Calu3 (cell line): ENCODE measurements at regions not wholly inside any gene's neighbourhood (a gene's known extent, or its start where the extent isn't known, plus 50 kb on each side); places are given as distances from the start of the nearest gene placed in this dataset.

ENCODE experiments used
- BruUV-seq: library from RNA; stranded (reverse); fragments of 400-500 nt; replicated peaks from 2 replicates; lab custom pipeline; 2021; lab: Mats Ljungman, UMichigan
- CTCF ChIA-PET: fragments of 300-600 bp; sonication (Branson Sonifier 250); formaldehyde crosslinking; loops from one replicate; lab custom pipeline; 2022; ENCODE audit warnings: antibody characterized with exemption; lab: Charles Lee
- DNase-seq: peaks from one replicate; pipeline ENCODE4 v3.0.0; 2022
- H3K27ac Mint-ChIP-seq: one replicate; pipeline ENCODE4 v1.8.0; 2022; ENCODE audit warnings: mixed read lengths; ENCODE audit not compliant: unreplicated experiment
- H3K27me3 Mint-ChIP-seq: one replicate; pipeline ENCODE4 v1.8.0; 2022; ENCODE audit warnings: mixed read lengths; ENCODE audit not compliant: unreplicated experiment
- H3K36me3 Mint-ChIP-seq: one replicate; pipeline ENCODE4 v1.8.0; 2022; ENCODE audit warnings: mild to moderate bottlenecking, moderate library complexity, mixed read lengths; ENCODE audit not compliant: insufficient read depth, unreplicated experiment
- H3K4me1 Mint-ChIP-seq: one replicate; pipeline ENCODE4 v1.8.0; 2022; ENCODE audit warnings: mild to moderate bottlenecking, low read depth, mixed read lengths; ENCODE audit not compliant: unreplicated experiment
- H3K4me3 Mint-ChIP-seq: one replicate; pipeline ENCODE4 v1.8.0; 2022; ENCODE audit warnings: mild to moderate bottlenecking, low read depth, moderate library complexity, mixed read lengths; ENCODE audit not compliant: unreplicated experiment
- H3K9me3 Mint-ChIP-seq: one replicate; pipeline ENCODE4 v1.8.0; 2022; ENCODE audit warnings: low read depth, mixed read lengths; ENCODE audit not compliant: unreplicated experiment
- intact Hi-C: fragments of 100-400 bp; cut with micrococcal nuclease; formaldehyde crosslinking; loops from one replicate; pipeline ENCODE4 v1.10.0; 2022; ENCODE audit not compliant: unreplicated experiment
- TF ChIP-seq, protein P1 (sequence below): fragments of 200-600 bp; IDR thresholded peaks from one replicate; pipeline ENCODE4 v1.8.0; 2022; ENCODE audit warnings: antibody characterized with exemption; ENCODE audit not compliant: unreplicated experiment

DNA sequence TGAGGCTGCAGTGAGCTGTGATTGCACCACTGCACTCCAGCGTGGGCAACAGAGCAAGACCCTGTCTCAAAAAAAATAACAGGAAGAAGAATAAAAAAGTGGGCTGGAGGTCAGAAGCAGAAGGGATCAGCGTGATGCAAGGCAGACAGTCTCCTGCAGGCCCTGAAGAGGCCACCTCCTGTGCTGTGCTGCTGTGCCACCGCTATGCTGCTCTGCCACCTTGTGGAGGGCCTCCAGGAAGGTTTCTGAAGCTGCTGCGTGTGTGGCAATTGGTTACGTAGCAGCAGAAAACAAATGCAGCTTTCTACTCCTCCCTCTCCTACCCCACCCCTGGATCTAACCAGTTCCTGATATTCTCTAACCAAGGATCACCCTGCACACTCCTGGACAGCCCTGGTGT is 815.5 kb downstream of the KCNJ18 start:
- H3K27ac Mint-ChIP-seq, result no peak overlapping the region
- no TSS peak for BruUV-seq
- no peaks in the 10 kb centered on the region for H3K27me3 Mint-ChIP-seq
- TF ChIP-seq, protein P1, sequence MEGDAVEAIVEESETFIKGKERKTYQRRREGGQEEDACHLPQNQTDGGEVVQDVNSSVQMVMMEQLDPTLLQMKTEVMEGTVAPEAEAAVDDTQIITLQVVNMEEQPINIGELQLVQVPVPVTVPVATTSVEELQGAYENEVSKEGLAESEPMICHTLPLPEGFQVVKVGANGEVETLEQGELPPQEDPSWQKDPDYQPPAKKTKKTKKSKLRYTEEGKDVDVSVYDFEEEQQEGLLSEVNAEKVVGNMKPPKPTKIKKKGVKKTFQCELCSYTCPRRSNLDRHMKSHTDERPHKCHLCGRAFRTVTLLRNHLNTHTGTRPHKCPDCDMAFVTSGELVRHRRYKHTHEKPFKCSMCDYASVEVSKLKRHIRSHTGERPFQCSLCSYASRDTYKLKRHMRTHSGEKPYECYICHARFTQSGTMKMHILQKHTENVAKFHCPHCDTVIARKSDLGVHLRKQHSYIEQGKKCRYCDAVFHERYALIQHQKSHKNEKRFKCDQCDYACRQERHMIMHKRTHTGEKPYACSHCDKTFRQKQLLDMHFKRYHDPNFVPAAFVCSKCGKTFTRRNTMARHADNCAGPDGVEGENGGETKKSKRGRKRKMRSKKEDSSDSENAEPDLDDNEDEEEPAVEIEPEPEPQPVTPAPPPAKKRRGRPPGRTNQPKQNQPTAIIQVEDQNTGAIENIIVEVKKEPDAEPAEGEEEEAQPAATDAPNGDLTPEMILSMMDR, result no peak
- intact Hi-C loops, result no loop called here
- H3K36me3 Mint-ChIP-seq, result peaks cover 3% of the 10 kb centered on the region
- H3K4me1 Mint-ChIP-seq, result no peaks in the 10 kb centered on the region
- CTCF ChIA-PET, result no interaction called here
- no peak for DNase-seq
- no peak overlapping the region for H3K4me3 Mint-ChIP-seq
- H3K9me3 Mint-ChIP-seq, result peaks cover 2% of the 10 kb centered on the region

DNA sequence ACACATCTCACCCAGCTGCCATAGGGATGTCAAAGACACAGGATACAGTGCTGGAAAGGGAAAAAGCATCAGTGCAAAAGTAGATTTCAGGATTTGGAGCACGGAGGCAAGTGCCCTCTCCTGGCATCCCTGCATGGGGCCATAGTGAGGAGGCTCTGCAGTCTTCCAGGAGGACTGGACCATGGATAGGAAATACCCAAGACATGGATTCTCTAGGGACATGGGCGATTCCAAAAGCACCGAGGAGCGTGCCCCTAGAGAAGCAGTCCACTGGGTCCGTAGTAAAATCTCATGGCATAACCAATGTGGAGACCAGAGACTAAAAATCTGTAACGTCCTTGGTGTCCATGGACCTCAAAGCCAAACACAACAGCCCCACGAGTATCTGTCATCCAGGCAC is 818.2 kb downstream of the KCNJ18 start:
- Mint-ChIP-seq H3K4me1 (no peaks in the 10 kb centered on the region), H3K36me3 (peaks cover 3% of the 10 kb centered on the region), H3K27me3 (no peaks in the 10 kb centered on the region), H3K4me3 (no peak overlapping the region), H3K27ac (no peak overlapping the region), H3K9me3 (peaks cover 4% of the 10 kb centered on the region)
- TF ChIP-seq, protein P1, result no peak
- no TSS peak for BruUV-seq
- intact Hi-C loops, result no loop called here
- CTCF ChIA-PET, result no interaction called here
- DNase-seq, result no peak

GRCh38 chr17:22511431-22511830 is 819.1 kb downstream of the KCNJ18 start:
- no peak for DNase-seq
- Mint-ChIP-seq H3K27me3 (no peaks in the 10 kb centered on the region), H3K9me3 (peaks cover 6% of the 10 kb centered on the region), H3K36me3 (no peaks in the 10 kb centered on the region), H3K4me1 (no peaks in the 10 kb centered on the region), H3K4me3 (no peak overlapping the region), H3K27ac (no peak overlapping the region)
- CTCF ChIA-PET, result no interaction called here
- no TSS peak for BruUV-seq
- TF ChIP-seq, protein P1, result no peak
- intact Hi-C loops, result no loop called here

DNA sequence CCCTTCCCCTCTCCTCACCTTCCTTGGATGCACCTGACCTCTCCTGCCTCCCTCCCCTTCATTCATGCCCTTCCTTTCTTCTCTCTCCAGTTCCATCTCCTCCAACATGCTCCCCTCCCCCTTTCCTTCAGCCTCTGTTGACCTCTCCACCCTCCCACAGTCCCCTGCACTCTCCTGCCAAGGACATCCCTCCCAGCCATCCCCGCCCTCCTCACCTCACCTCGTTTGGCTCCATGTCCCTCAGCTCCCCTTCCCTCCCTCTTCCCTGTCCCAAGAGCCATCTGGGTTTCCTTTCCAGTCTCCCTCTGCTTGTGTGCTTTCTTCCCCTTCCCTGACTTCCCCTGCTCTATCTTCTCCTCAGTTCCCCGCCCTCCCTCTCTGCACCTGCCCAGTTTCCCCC is 819.7 kb downstream of the KCNJ18 start:
- no peaks in the 10 kb centered on the region for H3K27me3 Mint-ChIP-seq
- no peak for DNase-seq
- no TSS peak for BruUV-seq

More for the DNA sequence above, 819.7 kb downstream of the KCNJ18 start:
- TF ChIP-seq, protein P1, result no peak
- Mint-ChIP-seq H3K4me1 (no peaks in the 10 kb centered on the region), H3K27ac (no peak overlapping the region), H3K4me3 (no peak overlapping the region), H3K36me3 (no peaks in the 10 kb centered on the region), H3K9me3 (peaks cover 6% of the 10 kb centered on the region)
- CTCF ChIA-PET, result no interaction called here
- intact Hi-C loops, result no loop called here
